ENCODE measurements at regions not wholly inside any gene's neighbourhood (a gene's known extent, or its start where the extent isn't known, plus 50 kb on each side); places are given as distances from the start of the nearest gene placed in this dataset.

- no peak for DNase-seq (ENCODE audit: low spot score in 2 of 2)
- intact Hi-C loops (cut with DNase I) = no loop called here
- Histone ChIP-seq H3K27me3 (no peaks in the 10 kb centered on the region), H3K9me3 (no peaks in the 10 kb centered on the region), H3K4me1 (no peaks in the 10 kb centered on the region), H3K4me3 (no peak overlapping the region), H3K36me3 (no peaks in the 10 kb centered on the region), H3K27ac (no peak overlapping the region)
- no peak for TF ChIP-seq CTCF (IDR thresholded peaks at IDR 0.05)
Measured at GRCh38 chr12:29067430-29067829, 81.6 kb upstream of the FAR2 start.

DNA sequence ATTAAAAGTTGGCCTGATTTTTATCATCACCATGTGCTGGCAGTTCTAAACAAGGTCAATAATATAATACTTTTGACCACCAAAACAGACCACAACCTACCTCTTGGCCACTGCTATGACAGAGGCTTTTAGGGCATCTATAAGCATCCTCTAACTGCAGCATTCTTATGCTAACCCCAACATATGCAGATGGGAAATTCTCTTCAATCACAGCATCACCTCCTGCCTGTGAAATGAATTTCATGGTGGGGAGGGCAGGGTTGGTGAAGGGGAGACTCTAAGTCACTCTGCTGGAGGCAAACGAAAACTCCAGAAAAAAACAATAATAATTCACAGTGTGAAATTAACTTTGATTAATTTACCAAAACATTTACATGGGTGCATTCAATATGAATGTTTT is 78.8 kb upstream of the FAR2 start:
- Histone ChIP-seq H3K36me3 (no peaks in the 10 kb centered on the region), H3K27ac (no peak overlapping the region), H3K27me3 (no peaks in the 10 kb centered on the region), H3K9me3 (no peaks in the 10 kb centered on the region), H3K4me3 (no peak overlapping the region), H3K4me1 (no peaks in the 10 kb centered on the region)
- TF ChIP-seq CTCF (IDR thresholded peaks at IDR 0.05) = no peak
- intact Hi-C loops (cut with DNase I) = no loop called here
- no peak for DNase-seq (ENCODE audit: low spot score in 2 of 2)

DNA sequence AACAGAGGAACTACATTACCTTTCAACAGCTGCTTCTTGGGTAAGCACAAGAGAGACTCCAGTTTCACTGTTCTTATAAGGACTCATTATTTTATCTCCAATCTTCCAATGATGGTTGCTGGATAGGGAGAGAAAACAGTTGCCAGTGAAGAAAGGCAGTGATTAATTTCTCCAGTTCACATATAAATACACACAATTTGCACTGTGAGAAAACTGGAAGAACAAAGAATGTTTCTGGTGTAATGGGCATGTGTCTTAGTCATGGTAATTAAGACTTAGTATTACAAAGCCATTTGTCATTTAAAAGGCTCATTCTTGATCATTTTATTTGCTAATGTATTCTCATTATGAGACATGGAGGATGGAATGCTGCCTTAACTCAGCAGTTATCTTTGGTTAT is 78.0 kb upstream of the FAR2 start:
- Histone ChIP-seq H3K4me3 (no peak overlapping the region), H3K9me3 (no peaks in the 10 kb centered on the region), H3K36me3 (no peaks in the 10 kb centered on the region), H3K27ac (no peak overlapping the region), H3K27me3 (no peaks in the 10 kb centered on the region), H3K4me1 (no peaks in the 10 kb centered on the region)
- no peak for DNase-seq (ENCODE audit: low spot score in 2 of 2)
- no peak for TF ChIP-seq CTCF (IDR thresholded peaks at IDR 0.05)
- intact Hi-C loops (cut with DNase I) = no loop called here

GRCh38 chr12:29072631-29073030 is 76.4 kb upstream of the FAR2 start:
- no peak overlapping the region for H3K27ac ChIP-seq
- H3K36me3 ChIP-seq = no peaks in the 10 kb centered on the region
- intact Hi-C loops (cut with DNase I) = no loop called here
- no peaks in the 10 kb centered on the region for H3K4me1 ChIP-seq
- no peaks in the 10 kb centered on the region for H3K27me3 ChIP-seq
- no peaks in the 10 kb centered on the region for H3K9me3 ChIP-seq
- DNase-seq (ENCODE audit: low spot score in 2 of 2) = no peak
- TF ChIP-seq CTCF (IDR thresholded peaks at IDR 0.05) = no peak
- H3K4me3 ChIP-seq = no peak overlapping the region

- H3K27ac ChIP-seq = no peak overlapping the region
- no peaks in the 10 kb centered on the region for H3K9me3 ChIP-seq
- intact Hi-C loops (cut with DNase I) = no loop called here
- no peaks in the 10 kb centered on the region for H3K27me3 ChIP-seq
- peak in 2 of 3 experiments; percentile 24 to 53 for TF ChIP-seq CTCF (IDR thresholded peaks at IDR 0.05)
- H3K36me3 ChIP-seq = no peaks in the 10 kb centered on the region
- H3K4me3 ChIP-seq = no peak overlapping the region
- DNase-seq (ENCODE audit: low spot score in 2 of 2) = no peak
- no peaks in the 10 kb centered on the region for H3K4me1 ChIP-seq
Measured at GRCh38 chr12:29073631-29074239, 75.3 kb upstream of the FAR2 start.

- intact Hi-C loops (cut with DNase I) = no loop called here
- Histone ChIP-seq H3K4me3 (no peak overlapping the region), H3K9me3 (no peaks in the 10 kb centered on the region), H3K4me1 (no peaks in the 10 kb centered on the region), H3K27ac (no peak overlapping the region), H3K27me3 (no peaks in the 10 kb centered on the region), H3K36me3 (no peaks in the 10 kb centered on the region)
- no peak for DNase-seq (ENCODE audit: low spot score in 2 of 2)
- no peak for TF ChIP-seq CTCF (IDR thresholded peaks at IDR 0.05)
Measured at GRCh38 chr12:29081101-29081500, 68.0 kb upstream of the FAR2 start.

Data from ascending aorta (tissue), 2 donors.